ENCODE measurements at regions not wholly inside any gene's neighbourhood (a gene's known extent, or its start where the extent isn't known, plus 50 kb on each side); places are given as distances from the start of the nearest gene placed in this dataset.

- TF ChIP-seq CTCF (conservative IDR thresholded peaks at IDR 0.05) = no peak
These were observed 51.1 kb upstream of the OLIG2 start for GRCh38 chr21:32974653-32975052.

GRCh38 chr21:32975811-32976431 lies 49.8 kb upstream of the OLIG2 start:
- H3K27ac ChIP-seq = no peak overlapping the region
- no peak for TF ChIP-seq CTCF (conservative IDR thresholded peaks at IDR 0.05)

More at GRCh38 chr21:32974653-32975052, 51.1 kb upstream of the OLIG2 start:
- no peak overlapping the region for H3K27ac ChIP-seq
